GM23338 (cell line): ENCODE measurements at regions not wholly inside any gene's neighbourhood (a gene's known extent, or its start where the extent isn't known, plus 50 kb on each side); places are given as distances from the start of the nearest gene placed in this dataset.

Experiments
- ATAC-seq: fragments of 200-7000 bp; cut with Tn5 transposase; 3 replicates; pipeline ENCODE4 v1.9.1; 2020
- DNase-seq: peaks from one replicate; pipeline ENCODE4 v3.0.0-alpha.2; 2015; ENCODE audit warnings: low spot score
- H2AFZ ChIP-seq: fragments of 200-600 bp; sonication (generic); 2 replicates; pipeline ENCODE4 v1.8.0; 2016; ENCODE audit warnings: antibody characterized with exemption, mild to moderate bottlenecking, moderate library complexity
- H3F3A ChIP-seq: fragments of 200-600 bp; sonication (generic); replicated peaks from 2 replicates; pipeline ENCODE4 v1.8.0; 2017; ENCODE audit warnings: antibody characterized with exemption, mixed run types, low read depth
- H3K27ac ChIP-seq: fragments of 200-600 bp; sonication (generic); 2 replicates; pipeline ENCODE4 v1.6.1; 2016; ENCODE audit warnings: low read depth
- H3K27me3 ChIP-seq: fragments of 200-600 bp; sonication (generic); 2 replicates; pipeline ENCODE4 v1.8.0; 2016; ENCODE audit warnings: mild to moderate bottlenecking, mixed run types, moderate library complexity; ENCODE audit not compliant: insufficient read depth
- H3K36me3 ChIP-seq: fragments of 200-600 bp; sonication (generic); 2 replicates; pipeline ENCODE4 v1.8.0; 2016; ENCODE audit warnings: mild to moderate bottlenecking; ENCODE audit not compliant: insufficient read depth
- H3K4me1 ChIP-seq: fragments of 200-600 bp; sonication (generic); 2 replicates; pipeline ENCODE4 v1.8.0; 2016; ENCODE audit warnings: mild to moderate bottlenecking, moderate library complexity; ENCODE audit not compliant: insufficient read depth
- H3K4me2 ChIP-seq: fragments of 200-600 bp; sonication (generic); 2 replicates; pipeline ENCODE4 v1.7.1; 2017; ENCODE audit warnings: mixed run types
- H3K4me3 ChIP-seq: fragments of 200-600 bp; sonication (generic); 2 replicates; pipeline ENCODE4 v1.6.1; 2016; ENCODE audit warnings: mixed run types
- H3K79me2 ChIP-seq: fragments of 200-600 bp; sonication (generic); replicated peaks from 2 replicates; pipeline ENCODE4 v1.8.0; 2017; ENCODE audit warnings: mild to moderate bottlenecking; ENCODE audit not compliant: insufficient read depth
- H3K9me2 ChIP-seq: fragments of 200-600 bp; sonication (generic); 2 replicates; pipeline ENCODE4 v1.8.0; 2017; ENCODE audit not compliant: insufficient read depth
- H4K20me1 ChIP-seq: fragments of 200-600 bp; sonication (generic); replicated peaks from 2 replicates; pipeline ENCODE4 v1.8.0; 2017; ENCODE audit warnings: mild to moderate bottlenecking; ENCODE audit not compliant: insufficient read depth
- H3K27ac Mint-ChIP-seq: 2 replicates; pipeline ENCODE4 v1.8.0; 2020; ENCODE audit warnings: inconsistent platforms, mild to moderate bottlenecking, moderate library complexity, mixed read lengths
- H3K27me3 Mint-ChIP-seq: 3 replicates; pipeline ENCODE4 v1.8.0; 2022; ENCODE audit warnings: low read depth, mild to moderate bottlenecking, moderate library complexity, mixed read lengths, inconsistent platforms; ENCODE audit not compliant: insufficient read depth, poor library complexity
- H3K36me3 Mint-ChIP-seq: 3 replicates; pipeline ENCODE4 v1.8.0; 2021; ENCODE audit warnings: low read depth, mild to moderate bottlenecking, inconsistent platforms, moderate library complexity, mixed read lengths
- H3K4me1 Mint-ChIP-seq: 3 replicates; pipeline ENCODE4 v1.8.0; 2020; ENCODE audit warnings: mild to moderate bottlenecking, inconsistent platforms, mixed read lengths
- H3K4me3 Mint-ChIP-seq: 3 replicates; pipeline ENCODE4 v1.8.0; 2021; ENCODE audit warnings: moderate library complexity, mild to moderate bottlenecking, inconsistent platforms, mixed read lengths
- H3K9me3 Mint-ChIP-seq: 3 replicates; pipeline ENCODE4 v1.8.0; 2020; ENCODE audit warnings: moderate library complexity, mild to moderate bottlenecking, inconsistent platforms, mixed read lengths
- CREB1 ChIP-seq: fragments of 250-450 bp; sonication (Bioruptor Pico); IDR thresholded peaks from 2 replicates; pipeline ENCODE4 v1.5.0; 2020; ENCODE audit warnings: low read depth, mild to moderate bottlenecking, moderate library complexity
- CTCF ChIP-seq, 2 experiments: fragments of 200-600 bp in 1 of 2; sonication (generic) in 1 of 2; conservative IDR thresholded peaks; 2 replicates each; pipeline versions ENCODE4 v1.5.1 to v1.6.1; 2016 to 2017; ENCODE audit warnings: antibody characterized with exemption in 2 of 2, low read depth in 2 of 2, mild to moderate bottlenecking in 2 of 2, moderate library complexity in 1 of 2
- ETS1 ChIP-seq: IDR thresholded peaks from 2 replicates; pipeline ENCODE4 v1.6.1; 2016; ENCODE audit warnings: antibody characterized with exemption
- EZH2phosphoT487 ChIP-seq: fragments of 200-600 bp; sonication (generic); IDR thresholded peaks from one replicate; pipeline ENCODE4 v1.8.1; 2018; ENCODE audit warnings: antibody characterized with exemption; ENCODE audit not compliant: unreplicated experiment
- JUNB ChIP-seq: IDR thresholded peaks from one replicate; pipeline ENCODE4 v1.6.1; 2016; ENCODE audit warnings: antibody characterized with exemption; ENCODE audit not compliant: unreplicated experiment
- NANOG ChIP-seq: IDR thresholded peaks from 2 replicates; pipeline ENCODE4 v1.6.1; 2016; ENCODE audit warnings: antibody characterized with exemption, borderline replicate concordance
- POLR2AphosphoS5 ChIP-seq: IDR thresholded peaks from 2 replicates; pipeline ENCODE4 v1.6.1; 2016; ENCODE audit warnings: antibody characterized with exemption, low read depth
- ZNF462 ChIP-seq: fragments of 250-450 bp; sonication (Bioruptor Pico); IDR thresholded peaks from 2 replicates; pipeline ENCODE4 v1.5.0; 2020; ENCODE audit warnings: mild to moderate bottlenecking, moderate library complexity

- peaks cover 5% of the 10 kb centered on the region; the same call in 1 of the 2 replicates for H4K20me1 ChIP-seq
- ATAC-seq (no peak), DNase-seq (no peak)
- no peak overlapping the region for H3K27ac ChIP-seq
- H3K36me3 ChIP-seq: peaks cover 61% of the 10 kb centered on the region
- H2AFZ ChIP-seq: no peak overlapping the region
- H3K79me2 ChIP-seq: peaks cover 9% of the 10 kb centered on the region; the same call in 1 of the 2 replicates
- no peak overlapping the region for H3K4me2 ChIP-seq
- Mint-ChIP-seq H3K27ac (no peak overlapping the region), H3K36me3 (peaks cover 91% of the 10 kb centered on the region), H3K27me3 (peaks cover 3% of the 10 kb centered on the region), H3K9me3 (no peaks in the 10 kb centered on the region; the same call in 2 of the 3 replicates), H3K4me3 (no peak overlapping the region), H3K4me1 (no peaks in the 10 kb centered on the region)
- H3K4me3 ChIP-seq: no peak overlapping the region
- no peaks in the 10 kb centered on the region for H3K4me1 ChIP-seq
- TF ChIP-seq NANOG (no peak), CREB1 (CRISPR knock-in tag) (no peak), ETS1 (no peak), POLR2AphosphoS5 (no peak), CTCF (conservative IDR thresholded peaks at IDR 0.05; ENCODE audit: low read depth in 2 of 2) (no peak), ZNF462 (CRISPR knock-in tag) (no peak), JUNB (no peak), EZH2phosphoT487 (no peak)
- H3K27me3 ChIP-seq: no peaks in the 10 kb centered on the region
- peaks cover 3% of the 10 kb centered on the region; the same call in 1 of the 2 replicates for H3F3A ChIP-seq
- no peaks in the 10 kb centered on the region for H3K9me2 ChIP-seq
Observed at GRCh38 chr9:92234514-92234913, 59.0 kb downstream of the IARS1 start.
